HCT116 (cell line): ENCODE measurements at regions not wholly inside any gene's neighbourhood (a gene's known extent, or its start where the extent isn't known, plus 50 kb on each side); places are given as distances from the start of the nearest gene placed in this dataset.

Source experiments
- EZH2 ChIP-seq: fragments of 200-600 bp; sonication (generic); IDR thresholded peaks from 2 replicates; pipeline ENCODE4 v1.6.1; 2017; ENCODE audit warnings: antibody characterized with exemption, mixed run types
- POLR2AphosphoS5 ChIP-seq: IDR thresholded peaks from 2 replicates; pipeline ENCODE4 v1.6.1; 2011; ENCODE audit warnings: mild to moderate bottlenecking, low read depth, low read length, moderate library complexity
- YY1 ChIP-seq: IDR thresholded peaks from 2 replicates; pipeline ENCODE4 v1.6.1; 2011; ENCODE audit warnings: low read length, low read depth, moderate library complexity, mild to moderate bottlenecking; ENCODE audit not compliant: insufficient replicate concordance; ENCODE audit errors: extremely low read depth
- TF ChIP-seq, protein P1 (sequence below), 3 experiments: fragments of 200-600 bp in 1 of 3; sonication (generic) in 1 of 3; IDR thresholded peaks in 2 of 3; conservative IDR thresholded peaks in 1 of 3; 2 replicates each; pipeline ENCODE4 v1.5.1; 2012 to 2017; ENCODE audit warnings: low read depth in 2 of 3, low read length in 2 of 3, antibody characterized with exemption in 1 of 3, borderline replicate concordance in 1 of 3, control low read depth in 1 of 3, mild to moderate bottlenecking in 1 of 3, mixed read lengths in 1 of 3, mixed run types in 1 of 3, moderate library complexity in 1 of 3; ENCODE audit not compliant: insufficient read depth in 1 of 3
- TF ChIP-seq, protein P2 (sequence below): IDR thresholded peaks from 2 replicates; pipeline ENCODE4 v1.6.1; 2012
- TF ChIP-seq, protein P3 (sequence below): IDR thresholded peaks from 2 replicates; pipeline ENCODE4 v1.6.1; 2012

DNA sequence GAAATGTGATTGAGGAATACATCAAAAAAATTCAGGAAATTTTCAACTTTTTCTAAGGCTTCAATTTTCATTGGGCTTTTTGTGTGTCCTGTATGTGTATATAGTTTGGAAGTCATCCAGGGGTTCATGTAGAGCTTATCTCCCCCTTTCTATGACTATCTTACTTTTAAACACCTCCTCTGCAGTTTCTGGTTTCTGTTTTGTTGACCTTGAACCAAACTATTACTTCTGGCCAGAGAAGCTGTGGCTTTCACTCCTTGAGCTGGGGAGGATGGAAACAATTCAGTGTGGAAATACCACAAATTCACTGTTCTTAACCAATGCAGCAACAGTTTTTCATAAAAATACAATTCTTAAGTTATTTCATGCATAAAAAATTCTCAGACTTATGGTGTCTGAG lies 613.2 kb upstream of the SEL1L start:
- TF ChIP-seq, protein P1, sequence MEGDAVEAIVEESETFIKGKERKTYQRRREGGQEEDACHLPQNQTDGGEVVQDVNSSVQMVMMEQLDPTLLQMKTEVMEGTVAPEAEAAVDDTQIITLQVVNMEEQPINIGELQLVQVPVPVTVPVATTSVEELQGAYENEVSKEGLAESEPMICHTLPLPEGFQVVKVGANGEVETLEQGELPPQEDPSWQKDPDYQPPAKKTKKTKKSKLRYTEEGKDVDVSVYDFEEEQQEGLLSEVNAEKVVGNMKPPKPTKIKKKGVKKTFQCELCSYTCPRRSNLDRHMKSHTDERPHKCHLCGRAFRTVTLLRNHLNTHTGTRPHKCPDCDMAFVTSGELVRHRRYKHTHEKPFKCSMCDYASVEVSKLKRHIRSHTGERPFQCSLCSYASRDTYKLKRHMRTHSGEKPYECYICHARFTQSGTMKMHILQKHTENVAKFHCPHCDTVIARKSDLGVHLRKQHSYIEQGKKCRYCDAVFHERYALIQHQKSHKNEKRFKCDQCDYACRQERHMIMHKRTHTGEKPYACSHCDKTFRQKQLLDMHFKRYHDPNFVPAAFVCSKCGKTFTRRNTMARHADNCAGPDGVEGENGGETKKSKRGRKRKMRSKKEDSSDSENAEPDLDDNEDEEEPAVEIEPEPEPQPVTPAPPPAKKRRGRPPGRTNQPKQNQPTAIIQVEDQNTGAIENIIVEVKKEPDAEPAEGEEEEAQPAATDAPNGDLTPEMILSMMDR (IDR thresholded peaks at IDR 0.05 in 2 of 3, conservative IDR thresholded peaks at IDR 0.05 in 1 of 3; ENCODE audit: borderline replicate concordance in 1 of 3, insufficient read depth in 1 of 3, low read depth in 2 of 3, low read length in 2 of 3): no peak
- TF ChIP-seq, protein P2, sequence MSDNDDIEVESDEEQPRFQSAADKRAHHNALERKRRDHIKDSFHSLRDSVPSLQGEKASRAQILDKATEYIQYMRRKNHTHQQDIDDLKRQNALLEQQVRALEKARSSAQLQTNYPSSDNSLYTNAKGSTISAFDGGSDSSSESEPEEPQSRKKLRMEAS: no peak
- TF ChIP-seq YY1: no peak
- no peak for TF ChIP-seq EZH2
- no peak for TF ChIP-seq POLR2AphosphoS5
- TF ChIP-seq, protein P3, sequence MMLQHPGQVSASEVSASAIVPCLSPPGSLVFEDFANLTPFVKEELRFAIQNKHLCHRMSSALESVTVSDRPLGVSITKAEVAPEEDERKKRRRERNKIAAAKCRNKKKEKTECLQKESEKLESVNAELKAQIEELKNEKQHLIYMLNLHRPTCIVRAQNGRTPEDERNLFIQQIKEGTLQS: no peak
